ENCODE measurements at regions not wholly inside any gene's neighbourhood (a gene's known extent, or its start where the extent isn't known, plus 50 kb on each side); places are given as distances from the start of the nearest gene placed in this dataset.

GRCh38 chr21:16264319-16264718, 534.5 kb downstream of the USP25 start:
- TF ChIP-seq CTCF (IDR thresholded peaks at IDR 0.05) (no peak), POLR2A (IDR thresholded peaks at IDR 0.05) (no peak)
